KMS-11 (cell line): ENCODE measurements at regions not wholly inside any gene's neighbourhood (a gene's known extent, or its start where the extent isn't known, plus 50 kb on each side); places are given as distances from the start of the nearest gene placed in this dataset.
A peak's percentile ranks its signal among the peaks of the same experiment; 100 is the strongest.

ENCODE experiments used
- H2AFZ ChIP-seq: fragments of 200-600 bp; sonication (generic); 2 replicates; pipeline ENCODE4 v1.6.1; 2016; ENCODE audit warnings: antibody characterized with exemption, mixed run types, low read depth
- H3K27ac ChIP-seq: fragments of 200-600 bp; sonication (generic); 2 replicates; pipeline ENCODE4 v1.6.1; 2016; ENCODE audit warnings: mild to moderate bottlenecking, mixed run types
- H3K27me3 ChIP-seq: fragments of 200-600 bp; sonication (generic); 2 replicates; pipeline ENCODE4 v1.6.1; 2017; ENCODE audit warnings: mild to moderate bottlenecking, low read depth, mixed run types, moderate library complexity; ENCODE audit not compliant: insufficient read depth
- H3K36me3 ChIP-seq: fragments of 200-600 bp; sonication (generic); 2 replicates; pipeline ENCODE4 v1.6.1; 2017; ENCODE audit warnings: mild to moderate bottlenecking, mixed run types; ENCODE audit not compliant: insufficient read depth
- H3K4me1 ChIP-seq: fragments of 200-600 bp; sonication (generic); 2 replicates; pipeline ENCODE4 v1.6.1; 2016; ENCODE audit warnings: mild to moderate bottlenecking, low read depth, mixed run types; ENCODE audit not compliant: poor library complexity, severe bottlenecking
- H3K4me2 ChIP-seq: fragments of 200-600 bp; sonication (generic); 2 replicates; pipeline ENCODE4 v1.7.0; 2016; ENCODE audit warnings: mild to moderate bottlenecking, mixed run types
- H3K4me3 ChIP-seq: fragments of 200-600 bp; sonication (generic); IDR thresholded peaks from 2 replicates; pipeline ENCODE4 v1.6.1; 2017; ENCODE audit warnings: low read depth, low read length, mixed read lengths; ENCODE audit not compliant: insufficient read depth
- H3K79me2 ChIP-seq: fragments of 200-600 bp; sonication (generic); 2 replicates; pipeline ENCODE4 v1.6.1; 2016; ENCODE audit warnings: low read depth, mixed run types; ENCODE audit not compliant: insufficient read depth
- H3K9ac ChIP-seq: fragments of 200-600 bp; sonication (generic); 2 replicates; pipeline ENCODE4 v1.6.1; 2016; ENCODE audit warnings: mild to moderate bottlenecking, mixed run types
- H4K20me1 ChIP-seq: fragments of 200-600 bp; sonication (generic); 2 replicates; pipeline ENCODE4 v1.6.1; 2016; ENCODE audit warnings: mild to moderate bottlenecking, mixed run types; ENCODE audit not compliant: insufficient read depth
- TF ChIP-seq, protein P1 (sequence below): fragments of 200-600 bp; sonication (generic); conservative IDR thresholded peaks from 2 replicates; pipeline ENCODE4 v1.6.1; 2017; ENCODE audit warnings: low read depth, mild to moderate bottlenecking, antibody characterized with exemption, low read length, moderate library complexity, mixed read lengths

DNA sequence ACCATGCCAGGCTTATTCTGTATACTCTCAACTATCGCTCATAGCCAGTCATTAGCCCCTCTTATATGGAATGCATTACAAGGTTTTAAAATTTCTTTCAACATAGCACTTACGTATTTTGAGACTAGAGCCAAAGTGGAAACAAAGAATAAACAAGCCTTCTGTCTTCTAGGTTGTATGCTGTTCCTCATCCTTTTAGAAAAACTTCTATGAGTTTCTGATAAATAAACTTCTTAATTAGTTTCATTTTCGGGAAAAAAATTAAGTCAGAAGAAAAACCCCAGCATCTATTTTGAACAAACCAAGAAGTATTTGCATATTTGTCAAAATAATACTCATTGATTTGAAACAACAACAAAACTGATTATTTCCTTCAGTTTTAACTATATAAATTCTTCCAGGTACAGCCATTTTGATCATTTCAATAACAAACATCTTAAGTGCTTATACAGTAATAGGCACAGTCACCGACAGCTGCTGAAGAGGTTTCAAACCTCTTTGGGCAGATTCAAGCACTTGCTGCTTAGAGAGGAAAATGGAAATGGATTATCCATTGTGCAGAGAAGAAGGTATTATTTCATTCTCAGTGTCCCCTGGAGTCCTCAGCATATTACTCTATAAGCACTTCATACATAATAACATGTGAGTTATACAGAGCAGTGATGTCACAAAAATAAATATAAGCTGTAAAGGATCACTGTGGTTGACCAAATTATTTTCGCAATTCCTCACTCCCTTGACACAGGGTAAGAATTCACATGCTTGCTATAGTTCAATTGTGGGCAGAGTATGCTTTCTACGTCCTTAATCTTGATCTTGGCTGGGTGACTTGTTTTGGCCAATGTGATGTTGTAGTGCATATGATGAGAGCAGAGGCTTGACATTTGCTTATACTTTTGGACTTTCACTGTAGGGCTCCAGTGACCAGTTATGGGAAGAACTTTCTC lies 833.8 kb downstream of the TRIB2 start:
- no peaks in the 10 kb centered on the region for H3K27me3 ChIP-seq
- H2AFZ ChIP-seq, result peak overlapping the region; percentile 9

DNA sequence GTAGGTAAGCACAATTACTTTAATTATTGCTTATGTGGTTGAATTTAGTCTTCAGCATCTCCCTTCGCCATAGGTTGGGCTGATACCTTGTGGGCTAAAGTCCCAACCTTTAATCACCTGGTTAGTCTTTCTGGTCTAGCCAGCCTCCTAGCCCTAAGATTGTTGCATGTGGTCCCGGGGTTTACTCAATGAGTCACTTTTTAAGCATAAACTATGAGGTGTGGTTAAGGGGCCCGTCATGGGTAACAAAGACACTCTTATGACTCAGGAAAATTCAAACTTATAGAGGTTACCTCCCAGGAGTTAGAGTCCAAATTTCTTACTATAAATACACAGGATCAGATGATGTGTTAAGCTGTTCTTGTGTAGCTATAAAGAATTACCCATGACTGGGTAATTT lies 841.6 kb downstream of the TRIB2 start:
- Histone ChIP-seq H4K20me1 (no peaks in the 10 kb centered on the region), H2AFZ (peak overlapping the region; percentile 58; the same call in 1 of the 2 replicates), H3K9ac (no peak overlapping the region; the same call in 1 of the 2 replicates)

More for the DNA sequence above, 833.8 kb downstream of the TRIB2 start:
- Histone ChIP-seq H3K79me2 (no peaks in the 10 kb centered on the region), H3K4me3 (peak overlapping the region; percentile 87), H4K20me1 (no peaks in the 10 kb centered on the region), H3K9ac (no peak overlapping the region), H3K27ac (peak overlapping the region; percentile 23; the same call in 1 of the 2 replicates), H3K36me3 (no peaks in the 10 kb centered on the region), H3K4me1 (peaks cover 75% of the 10 kb centered on the region), H3K4me2 (peak overlapping the region; percentile 62)
- TF ChIP-seq, protein P1, sequence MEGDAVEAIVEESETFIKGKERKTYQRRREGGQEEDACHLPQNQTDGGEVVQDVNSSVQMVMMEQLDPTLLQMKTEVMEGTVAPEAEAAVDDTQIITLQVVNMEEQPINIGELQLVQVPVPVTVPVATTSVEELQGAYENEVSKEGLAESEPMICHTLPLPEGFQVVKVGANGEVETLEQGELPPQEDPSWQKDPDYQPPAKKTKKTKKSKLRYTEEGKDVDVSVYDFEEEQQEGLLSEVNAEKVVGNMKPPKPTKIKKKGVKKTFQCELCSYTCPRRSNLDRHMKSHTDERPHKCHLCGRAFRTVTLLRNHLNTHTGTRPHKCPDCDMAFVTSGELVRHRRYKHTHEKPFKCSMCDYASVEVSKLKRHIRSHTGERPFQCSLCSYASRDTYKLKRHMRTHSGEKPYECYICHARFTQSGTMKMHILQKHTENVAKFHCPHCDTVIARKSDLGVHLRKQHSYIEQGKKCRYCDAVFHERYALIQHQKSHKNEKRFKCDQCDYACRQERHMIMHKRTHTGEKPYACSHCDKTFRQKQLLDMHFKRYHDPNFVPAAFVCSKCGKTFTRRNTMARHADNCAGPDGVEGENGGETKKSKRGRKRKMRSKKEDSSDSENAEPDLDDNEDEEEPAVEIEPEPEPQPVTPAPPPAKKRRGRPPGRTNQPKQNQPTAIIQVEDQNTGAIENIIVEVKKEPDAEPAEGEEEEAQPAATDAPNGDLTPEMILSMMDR, result no peak

DNA sequence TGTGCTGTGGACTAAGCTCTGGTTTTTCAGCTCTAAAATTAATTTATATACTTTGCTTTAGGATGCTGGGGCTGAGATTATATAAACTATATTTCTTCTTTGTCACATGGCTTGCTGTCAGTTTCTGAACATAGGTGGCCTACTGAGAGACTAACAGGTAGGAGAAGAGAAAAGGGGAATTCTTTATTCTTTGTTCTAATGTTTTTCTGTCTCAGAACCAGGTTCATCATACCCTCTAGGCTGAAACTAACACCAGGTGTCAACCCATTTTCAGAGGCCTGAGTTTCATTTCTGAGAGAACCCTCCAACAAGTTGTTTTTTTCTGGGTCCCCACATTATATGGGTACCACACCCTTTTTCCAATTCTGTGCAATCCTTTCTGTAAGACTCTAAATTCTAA lies 843.6 kb downstream of the TRIB2 start:
- Histone ChIP-seq H3K4me2 (peak overlapping the region; percentile 81), H3K36me3 (no peaks in the 10 kb centered on the region), H3K4me1 (peaks cover 72% of the 10 kb centered on the region), H3K27ac (peak overlapping the region; percentile 54), H3K79me2 (no peaks in the 10 kb centered on the region), H2AFZ (peak overlapping the region; percentile 21; the same call in 1 of the 2 replicates), H4K20me1 (no peaks in the 10 kb centered on the region), H3K27me3 (no peaks in the 10 kb centered on the region), H3K4me3 (no peak overlapping the region), H3K9ac (no peak overlapping the region; the same call in 1 of the 2 replicates)
- TF ChIP-seq, protein P1, result no peak

More for the DNA sequence above, 841.6 kb downstream of the TRIB2 start:
- peak overlapping the region; percentile 81 for H3K4me2 ChIP-seq
- H3K4me3 ChIP-seq, result peak overlapping the region; percentile 63
- peaks cover 85% of the 10 kb centered on the region for H3K4me1 ChIP-seq
- no peaks in the 10 kb centered on the region for H3K27me3 ChIP-seq
- H3K36me3 ChIP-seq, result no peaks in the 10 kb centered on the region
- TF ChIP-seq, protein P1, result no peak
- H3K27ac ChIP-seq, result peak overlapping the region; percentile 54
- no peaks in the 10 kb centered on the region for H3K79me2 ChIP-seq

DNA sequence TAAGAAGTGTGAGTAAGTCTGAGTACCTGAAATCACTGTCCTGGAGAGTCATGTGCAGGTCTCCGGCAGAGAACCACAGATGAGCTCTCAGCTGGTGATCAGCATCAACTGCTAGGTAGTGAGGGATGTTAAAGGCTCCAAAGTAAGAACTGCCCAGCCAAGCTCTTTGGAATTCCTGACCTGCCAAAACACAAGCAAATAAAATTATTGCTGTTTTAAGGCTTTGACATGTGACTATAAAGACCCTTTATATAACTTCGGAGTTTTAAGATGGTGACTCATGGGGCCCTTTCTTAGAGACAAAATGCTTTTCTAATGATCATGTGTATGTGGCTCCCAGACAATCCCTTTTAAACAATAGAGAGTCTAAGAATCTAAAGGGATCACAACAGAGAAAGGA lies 855.7 kb downstream of the TRIB2 start:
- H3K27ac ChIP-seq, result no peak overlapping the region

More for the DNA sequence above, 855.7 kb downstream of the TRIB2 start:
- H2AFZ ChIP-seq, result no peak overlapping the region
- H3K4me1 ChIP-seq, result peaks cover 20% of the 10 kb centered on the region
- TF ChIP-seq, protein P1, result no peak
- no peak overlapping the region for H3K4me3 ChIP-seq
- H3K27me3 ChIP-seq, result no peaks in the 10 kb centered on the region
- no peak overlapping the region for H3K9ac ChIP-seq
- H4K20me1 ChIP-seq, result no peaks in the 10 kb centered on the region
- H3K36me3 ChIP-seq, result no peaks in the 10 kb centered on the region
- no peaks in the 10 kb centered on the region for H3K79me2 ChIP-seq
- H3K4me2 ChIP-seq, result no peak overlapping the region
